CD14-positive monocyte (primary cell): ENCODE measurements at regions not wholly inside any gene's neighbourhood (a gene's known extent, or its start where the extent isn't known, plus 50 kb on each side); places are given as distances from the start of the nearest gene placed in this dataset.
"Not testable (repeated sequence)": the region's sequence is repeated elsewhere in the genome, so short reads cannot be mapped to it uniquely, and the experiment has no call there.

Source experiments
- DNase-seq, 3 donors: peaks; one replicate each; pipeline ENCODE4 v3.0.0-alpha.2; 2011 to 2022
- H2AFZ ChIP-seq: 2 replicates; pipeline ENCODE4 v1.6.0; 2012; ENCODE audit warnings: mild to moderate bottlenecking, low read depth, low read length, inconsistent platforms; ENCODE audit not compliant: insufficient read depth, poor library complexity, severe bottlenecking
- H3K27ac ChIP-seq, 2 donors: 1 replicate in 1 of 2; 2 replicates in 1 of 2; pipeline ENCODE4 v1.5.1; 2012 to 2013; ENCODE audit warnings: low read length in 2 of 2, control low read depth in 1 of 2, inconsistent platforms in 1 of 2, low read depth in 1 of 2, mild to moderate bottlenecking in 1 of 2
- H3K27me3 ChIP-seq, 2 donors: one replicate each; pipeline versions ENCODE4 v1.6.0 to v1.6.1; 2011 to 2013; ENCODE audit warnings: low read length in 2 of 2; ENCODE audit not compliant: control insufficient read depth in 2 of 2, insufficient read depth in 2 of 2
- H3K36me3 ChIP-seq, 2 donors: replicated peaks in 1 of 2; 1 replicate in 1 of 2; 2 replicates in 1 of 2; pipeline versions ENCODE4 v1.5.1 to v1.6.1; 2012 to 2013; ENCODE audit warnings: low read length in 2 of 2, control low read depth in 1 of 2, inconsistent platforms in 1 of 2, mild to moderate bottlenecking in 1 of 2; ENCODE audit not compliant: insufficient read depth in 2 of 2, control insufficient read depth in 1 of 2
- H3K4me1 ChIP-seq, 2 donors: 1 replicate in 1 of 2; 2 replicates in 1 of 2; pipeline versions ENCODE4 v1.5.1 to v1.6.1; 2012 to 2013; ENCODE audit warnings: low read length in 2 of 2, control low read depth in 1 of 2, inconsistent platforms in 1 of 2, mild to moderate bottlenecking in 1 of 2, moderate library complexity in 1 of 2; ENCODE audit not compliant: insufficient read depth in 2 of 2, control insufficient read depth in 1 of 2
- H3K4me2 ChIP-seq: replicated peaks from 2 replicates; pipeline ENCODE3; 2012; ENCODE audit warnings: low read length, moderate library complexity, mild to moderate bottlenecking; ENCODE audit not compliant: poor library complexity, severe bottlenecking; ENCODE audit errors: extremely low read depth
- H3K4me3 ChIP-seq, 3 experiments: fragments of 200-600 bp in 1 of 3; sonication (generic) in 1 of 3; replicated peaks in 1 of 3; 1 replicate in 2 of 3; 2 replicates in 1 of 3; pipeline ENCODE4 v1.5.1; 2011 to 2013; ENCODE audit warnings: low read length in 3 of 3, mild to moderate bottlenecking in 3 of 3, control low read depth in 2 of 3, low read depth in 2 of 3, inconsistent platforms in 1 of 3, moderate library complexity in 1 of 3
- H3K79me2 ChIP-seq: 2 replicates; pipeline ENCODE4 v1.6.0; 2012; ENCODE audit warnings: mild to moderate bottlenecking, control low read depth, inconsistent platforms, low read length, moderate library complexity; ENCODE audit not compliant: insufficient read depth
- H3K9ac ChIP-seq: 2 replicates; pipeline ENCODE4 v1.6.0; 2017; ENCODE audit warnings: low read length, mild to moderate bottlenecking; ENCODE audit not compliant: insufficient read depth, poor library complexity, severe bottlenecking
- H3K9me3 ChIP-seq, 2 donors: replicated peaks in 1 of 2; 1 replicate in 1 of 2; 2 replicates in 1 of 2; pipeline versions ENCODE4 v1.5.1 to v1.6.1; 2012 to 2013; ENCODE audit warnings: low read length in 2 of 2, control low read depth in 1 of 2; ENCODE audit not compliant: control insufficient read depth in 1 of 2, insufficient read depth in 1 of 2
- H4K20me1 ChIP-seq: 2 replicates; pipeline ENCODE4 v1.6.0; 2012; ENCODE audit warnings: mild to moderate bottlenecking, low read length, control low read depth, moderate library complexity; ENCODE audit not compliant: insufficient read depth
- H3K27ac Mint-ChIP-seq, 7 donors: one replicate each; pipeline ENCODE4 v1.8.0; 2020; ENCODE audit warnings: mild to moderate bottlenecking in 7 of 7, mixed read lengths in 7 of 7, moderate library complexity in 6 of 7, inconsistent platforms in 2 of 7
- H3K27me3 Mint-ChIP-seq, 3 donors: one replicate each; pipeline ENCODE4 v1.8.0; 2021 to 2022; ENCODE audit warnings: low read depth in 3 of 3, mild to moderate bottlenecking in 3 of 3, mixed read lengths in 3 of 3, moderate library complexity in 3 of 3, inconsistent platforms in 1 of 3
- H3K36me3 Mint-ChIP-seq, 2 donors: one replicate each; pipeline ENCODE4 v1.8.0; 2020; ENCODE audit warnings: mixed read lengths in 2 of 2, inconsistent platforms in 1 of 2, mild to moderate bottlenecking in 1 of 2
- H3K4me1 Mint-ChIP-seq: one replicate; pipeline ENCODE4 v1.8.0; 2020; ENCODE audit warnings: mild to moderate bottlenecking, mixed read lengths
- H3K4me3 Mint-ChIP-seq, 2 donors: one replicate each; pipeline ENCODE4 v1.8.0; 2020; ENCODE audit warnings: mild to moderate bottlenecking in 2 of 2, mixed read lengths in 2 of 2, moderate library complexity in 1 of 2
- H3K9me3 Mint-ChIP-seq, 7 donors: one replicate each; pipeline ENCODE4 v1.8.0; 2020 to 2022; ENCODE audit warnings: mixed read lengths in 7 of 7, mild to moderate bottlenecking in 6 of 7, moderate library complexity in 6 of 7, inconsistent platforms in 2 of 7
- WGBS: methylation state at CpG from one replicate; pipeline ENCODE4 v1.1.5; 2013; ENCODE audit warnings: missing lambda C conversion rate; ENCODE audit not compliant: insufficient coverage; 5-methylcytosine and 5-hydroxymethylcytosine counted together
- intact Hi-C, 2 donors: fragments of 100-400 bp; cut with micrococcal nuclease; formaldehyde crosslinking; loops; one replicate each; pipeline versions ENCODE4 v1.15.0 to v1.15.1; 2023
- TF ChIP-seq, protein P1 (sequence below): fragments of 200-600 bp; IDR thresholded peaks from one replicate; pipeline ENCODE4 v1.8.0; 2022; ENCODE audit warnings: antibody characterized with exemption, mild to moderate bottlenecking

- Mint-ChIP-seq H3K27ac (no peak overlapping the region), H3K4me3 (no peak overlapping the region), H3K9me3 (peaks cover 0 to 3% (median 0%) of the 10 kb centered on the region in 7 donors), H3K27me3 (no peaks in the 10 kb centered on the region), H3K36me3 (no peaks in the 10 kb centered on the region), H3K4me1 (no peaks in the 10 kb centered on the region)
- Histone ChIP-seq H3K9me3 (no peaks in the 10 kb centered on the region), H3K4me2 (no peak overlapping the region), H3K4me3 (no peak overlapping the region), H4K20me1 (no peaks in the 10 kb centered on the region), H3K4me1 (no peaks in the 10 kb centered on the region), H3K27ac (no peak overlapping the region), H2AFZ (no peak overlapping the region), H3K79me2 (no peaks in the 10 kb centered on the region), H3K27me3 (no peaks in the 10 kb centered on the region), H3K9ac (no peak overlapping the region), H3K36me3 (no peaks in the 10 kb centered on the region)
- WGBS: 77% methylated on average over 1 of the region's 1 CpG
- no peak for DNase-seq
- TF ChIP-seq, protein P1, sequence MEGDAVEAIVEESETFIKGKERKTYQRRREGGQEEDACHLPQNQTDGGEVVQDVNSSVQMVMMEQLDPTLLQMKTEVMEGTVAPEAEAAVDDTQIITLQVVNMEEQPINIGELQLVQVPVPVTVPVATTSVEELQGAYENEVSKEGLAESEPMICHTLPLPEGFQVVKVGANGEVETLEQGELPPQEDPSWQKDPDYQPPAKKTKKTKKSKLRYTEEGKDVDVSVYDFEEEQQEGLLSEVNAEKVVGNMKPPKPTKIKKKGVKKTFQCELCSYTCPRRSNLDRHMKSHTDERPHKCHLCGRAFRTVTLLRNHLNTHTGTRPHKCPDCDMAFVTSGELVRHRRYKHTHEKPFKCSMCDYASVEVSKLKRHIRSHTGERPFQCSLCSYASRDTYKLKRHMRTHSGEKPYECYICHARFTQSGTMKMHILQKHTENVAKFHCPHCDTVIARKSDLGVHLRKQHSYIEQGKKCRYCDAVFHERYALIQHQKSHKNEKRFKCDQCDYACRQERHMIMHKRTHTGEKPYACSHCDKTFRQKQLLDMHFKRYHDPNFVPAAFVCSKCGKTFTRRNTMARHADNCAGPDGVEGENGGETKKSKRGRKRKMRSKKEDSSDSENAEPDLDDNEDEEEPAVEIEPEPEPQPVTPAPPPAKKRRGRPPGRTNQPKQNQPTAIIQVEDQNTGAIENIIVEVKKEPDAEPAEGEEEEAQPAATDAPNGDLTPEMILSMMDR: no peak
- intact Hi-C loops: no loop called here
Measured at GRCh38 chr5:92041206-92041605, 658.1 kb upstream of the ARRDC3 start.

GRCh38 chr5:92029792-92030191 lies 646.7 kb upstream of the ARRDC3 start:
- H3K9me3 ChIP-seq, H3K4me1 ChIP-seq, H3K27me3 ChIP-seq, H3K9ac ChIP-seq, H3K27me3 Mint-ChIP-seq, H3K4me1 Mint-ChIP-seq, intact Hi-C loops, H2AFZ ChIP-seq, DNase-seq, H3K4me3 ChIP-seq, H3K27ac ChIP-seq, H3K79me2 ChIP-seq, H3K27ac Mint-ChIP-seq, H3K4me2 ChIP-seq, H3K9me3 Mint-ChIP-seq, H3K36me3 ChIP-seq, H3K36me3 Mint-ChIP-seq, H4K20me1 ChIP-seq, H3K4me3 Mint-ChIP-seq: not testable (repeated sequence)
- no CpG with 5 or more reads among the region's 2 CpGs for WGBS
